LNCaP clone FGC (cell line): ENCODE measurements at regions not wholly inside any gene's neighbourhood (a gene's known extent, or its start where the extent isn't known, plus 50 kb on each side); places are given as distances from the start of the nearest gene placed in this dataset.

Experiments used
- DNase-seq: peaks from one replicate; pipeline ENCODE4 v3.0.0-alpha.2; 2011; ENCODE audit warnings: low read depth
- H3K4me3 ChIP-seq: 2 replicates; pipeline ENCODE4 v1.5.1; 2011; ENCODE audit warnings: mild to moderate bottlenecking, low read depth, low read length, control low read depth
- CTCF ChIP-seq: IDR thresholded peaks from 2 replicates; pipeline ENCODE4 v1.5.1; 2012; ENCODE audit warnings: mild to moderate bottlenecking; ENCODE audit not compliant: control insufficient read depth, insufficient read depth; ENCODE audit errors: extremely low read depth

- no peak for DNase-seq
- no peak overlapping the region for H3K4me3 ChIP-seq
- no peak for TF ChIP-seq CTCF
Measured at GRCh38 chr3:187957582-187957981, 196.4 kb upstream of the LPP start.

GRCh38 chr3:187958432-187959003, 195.4 kb upstream of the LPP start:
- DNase-seq = no peak
- H3K4me3 ChIP-seq = no peak overlapping the region
- TF ChIP-seq CTCF = no peak

GRCh38 chr3:187960820-187961219, 193.1 kb upstream of the LPP start:
- DNase-seq = no peak
- no peak overlapping the region for H3K4me3 ChIP-seq
- no peak for TF ChIP-seq CTCF

GRCh38 chr3:187961366-187961765, 192.6 kb upstream of the LPP start:
- DNase-seq = no peak
- TF ChIP-seq CTCF = no peak
- H3K4me3 ChIP-seq = no peak overlapping the region

- TF ChIP-seq CTCF = no peak
- DNase-seq = no peak
- H3K4me3 ChIP-seq = no peak overlapping the region
Measured at GRCh38 chr3:187963003-187963676, 190.8 kb upstream of the LPP start.

- TF ChIP-seq CTCF = no peak
- H3K4me3 ChIP-seq = no peak overlapping the region
- DNase-seq = no peak
Measured at GRCh38 chr3:187963677-187964385, 190.1 kb upstream of the LPP start.
